ENCODE measurements at regions not wholly inside any gene's neighbourhood (a gene's known extent, or its start where the extent isn't known, plus 50 kb on each side); places are given as distances from the start of the nearest gene placed in this dataset.
A peak's percentile ranks its signal among the peaks of the same experiment; 100 is the strongest.
"Not testable (repeated sequence)": the region's sequence is repeated elsewhere in the genome, so short reads cannot be mapped to it uniquely, and the experiment has no call there.

DNA sequence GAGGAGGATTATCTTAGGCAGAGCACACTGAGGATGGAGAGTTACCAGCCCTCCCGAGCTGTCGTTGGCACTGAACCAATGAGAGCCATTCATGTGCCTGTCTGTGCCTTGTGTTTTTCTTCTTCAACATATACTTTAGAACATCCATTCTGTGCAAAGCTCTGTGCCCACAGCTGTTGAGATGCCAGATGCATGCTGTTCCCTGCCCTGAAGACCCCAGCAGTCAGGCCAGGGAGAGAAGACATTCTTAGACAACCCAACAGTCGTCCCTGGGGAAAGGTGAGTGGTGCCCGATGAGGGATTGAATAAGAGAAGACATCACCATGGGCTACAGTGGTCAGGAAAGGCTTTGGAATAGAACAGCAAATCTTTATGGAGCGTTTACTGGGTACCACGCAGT, 114.1 kb downstream of the NRN1 start:
- Histone ChIP-seq H3K27ac (ENCODE audit: low read depth in 2 of 2, low read length in 2 of 2) (no peak overlapping the region), H3K36me3 (ENCODE audit: control insufficient read depth in 2 of 3, insufficient read depth in 3 of 3, low read length in 3 of 3) (no peaks in the 10 kb centered on the region), H3K9me3 (ENCODE audit: control insufficient read depth in 2 of 3, insufficient read depth in 1 of 3, low read length in 3 of 3) (no peaks in the 10 kb centered on the region), H3K4me3 (ENCODE audit: low read length in 3 of 3) (peak overlapping the region in 1 of 3 donors; percentile 52), H3K9ac (ENCODE audit: low read length in 3 of 3) (no peak overlapping the region), H3K4me1 (ENCODE audit: control insufficient read depth in 2 of 3, insufficient read depth in 2 of 3, low read depth in 1 of 3, low read length in 3 of 3) (no peaks in the 10 kb centered on the region), H3K27me3 (ENCODE audit: control insufficient read depth, insufficient read depth, low read length) (no peaks in the 10 kb centered on the region)
- TF ChIP-seq, protein P1, sequence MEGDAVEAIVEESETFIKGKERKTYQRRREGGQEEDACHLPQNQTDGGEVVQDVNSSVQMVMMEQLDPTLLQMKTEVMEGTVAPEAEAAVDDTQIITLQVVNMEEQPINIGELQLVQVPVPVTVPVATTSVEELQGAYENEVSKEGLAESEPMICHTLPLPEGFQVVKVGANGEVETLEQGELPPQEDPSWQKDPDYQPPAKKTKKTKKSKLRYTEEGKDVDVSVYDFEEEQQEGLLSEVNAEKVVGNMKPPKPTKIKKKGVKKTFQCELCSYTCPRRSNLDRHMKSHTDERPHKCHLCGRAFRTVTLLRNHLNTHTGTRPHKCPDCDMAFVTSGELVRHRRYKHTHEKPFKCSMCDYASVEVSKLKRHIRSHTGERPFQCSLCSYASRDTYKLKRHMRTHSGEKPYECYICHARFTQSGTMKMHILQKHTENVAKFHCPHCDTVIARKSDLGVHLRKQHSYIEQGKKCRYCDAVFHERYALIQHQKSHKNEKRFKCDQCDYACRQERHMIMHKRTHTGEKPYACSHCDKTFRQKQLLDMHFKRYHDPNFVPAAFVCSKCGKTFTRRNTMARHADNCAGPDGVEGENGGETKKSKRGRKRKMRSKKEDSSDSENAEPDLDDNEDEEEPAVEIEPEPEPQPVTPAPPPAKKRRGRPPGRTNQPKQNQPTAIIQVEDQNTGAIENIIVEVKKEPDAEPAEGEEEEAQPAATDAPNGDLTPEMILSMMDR (IDR thresholded peaks at IDR 0.05; ENCODE audit: borderline replicate concordance, extremely low read depth, insufficient read depth): no peak
- no peak for FAIRE-seq
- intact Hi-C loops (cut with DNase I): no loop called here
- DNase-seq: no peak

DNA sequence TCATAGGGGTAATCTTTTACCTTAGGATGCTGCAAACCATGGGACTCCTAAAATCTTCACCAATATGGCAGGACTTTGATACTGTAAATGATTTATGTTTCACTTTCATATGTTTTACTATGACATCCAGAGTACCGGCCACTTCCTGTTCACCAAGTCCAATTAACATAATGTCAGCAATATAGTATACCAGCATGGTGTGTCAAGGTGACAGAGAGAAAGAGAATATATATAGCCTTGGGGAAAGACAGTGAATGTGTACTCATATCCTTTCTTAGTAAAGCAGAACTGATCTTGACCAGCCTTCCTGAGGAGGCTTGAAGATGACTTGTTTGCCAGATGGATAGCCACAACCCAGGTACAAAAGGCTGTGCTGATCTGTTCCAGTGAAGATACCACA, 127.9 kb downstream of the NRN1 start:
- no peak for DNase-seq
- TF ChIP-seq, protein P1 (IDR thresholded peaks at IDR 0.05; ENCODE audit: borderline replicate concordance, extremely low read depth, insufficient read depth): no peak
- intact Hi-C loops (cut with DNase I): no loop called here

DNA sequence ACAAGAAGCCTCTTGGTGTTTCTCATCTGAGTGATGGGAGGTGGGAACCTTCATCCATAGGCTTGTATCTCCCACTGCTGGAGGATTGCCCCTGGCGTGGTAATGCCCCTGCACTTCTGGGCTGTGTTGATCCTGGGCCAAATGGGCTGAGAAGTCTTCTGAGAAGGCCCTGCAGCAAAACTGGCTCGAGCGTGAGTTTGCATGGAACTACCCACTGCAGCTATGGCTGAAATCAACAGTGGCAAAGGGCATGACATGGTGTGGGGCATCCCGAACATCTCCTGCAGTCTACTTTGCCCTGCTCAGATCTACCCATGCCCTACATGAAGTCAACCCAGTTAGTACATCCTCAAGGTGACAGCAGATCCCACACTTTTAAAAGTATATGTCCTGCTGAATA, 130.6 kb downstream of the NRN1 start:
- TF ChIP-seq, protein P1 (IDR thresholded peaks at IDR 0.05; ENCODE audit: borderline replicate concordance, extremely low read depth, insufficient read depth): no peak
- intact Hi-C loops (cut with DNase I): no loop called here
- peaks cover 0 to 11% (median 5%) of the 10 kb centered on the region in 3 donors for H3K9me3 ChIP-seq (ENCODE audit: control insufficient read depth in 2 of 3, insufficient read depth in 1 of 3, low read length in 3 of 3)
- no peak overlapping the region for H3K27ac ChIP-seq (ENCODE audit: low read depth in 2 of 2, low read length in 2 of 2)
- H3K9ac ChIP-seq (ENCODE audit: low read length in 3 of 3): no peak overlapping the region
- H3K27me3 ChIP-seq (ENCODE audit: control insufficient read depth, insufficient read depth, low read length): no peaks in the 10 kb centered on the region
- H3K4me1 ChIP-seq (ENCODE audit: control insufficient read depth in 2 of 3, insufficient read depth in 2 of 3, low read depth in 1 of 3, low read length in 3 of 3): no peaks in the 10 kb centered on the region
- H3K4me3 ChIP-seq (ENCODE audit: low read length in 3 of 3): no peak overlapping the region
- FAIRE-seq (no peak), DNase-seq (no peak)
- H3K36me3 ChIP-seq (ENCODE audit: control insufficient read depth in 2 of 3, insufficient read depth in 3 of 3, low read length in 3 of 3): no peaks in the 10 kb centered on the region

More for the DNA sequence above, 127.9 kb downstream of the NRN1 start:
- H3K9ac ChIP-seq (ENCODE audit: low read length in 3 of 3): no peak overlapping the region
- no peak overlapping the region for H3K27ac ChIP-seq (ENCODE audit: low read depth in 2 of 2, low read length in 2 of 2)
- no peaks in the 10 kb centered on the region for H3K36me3 ChIP-seq (ENCODE audit: control insufficient read depth in 2 of 3, insufficient read depth in 3 of 3, low read length in 3 of 3)
- FAIRE-seq: no peak
- H3K27me3 ChIP-seq (ENCODE audit: control insufficient read depth, insufficient read depth, low read length): no peaks in the 10 kb centered on the region
- H3K4me1 ChIP-seq (ENCODE audit: control insufficient read depth in 2 of 3, insufficient read depth in 2 of 3, low read depth in 1 of 3, low read length in 3 of 3): no peaks in the 10 kb centered on the region
- no peaks in the 10 kb centered on the region for H3K9me3 ChIP-seq (ENCODE audit: control insufficient read depth in 2 of 3, insufficient read depth in 1 of 3, low read length in 3 of 3)
- no peak overlapping the region for H3K4me3 ChIP-seq (ENCODE audit: low read length in 3 of 3)

DNA sequence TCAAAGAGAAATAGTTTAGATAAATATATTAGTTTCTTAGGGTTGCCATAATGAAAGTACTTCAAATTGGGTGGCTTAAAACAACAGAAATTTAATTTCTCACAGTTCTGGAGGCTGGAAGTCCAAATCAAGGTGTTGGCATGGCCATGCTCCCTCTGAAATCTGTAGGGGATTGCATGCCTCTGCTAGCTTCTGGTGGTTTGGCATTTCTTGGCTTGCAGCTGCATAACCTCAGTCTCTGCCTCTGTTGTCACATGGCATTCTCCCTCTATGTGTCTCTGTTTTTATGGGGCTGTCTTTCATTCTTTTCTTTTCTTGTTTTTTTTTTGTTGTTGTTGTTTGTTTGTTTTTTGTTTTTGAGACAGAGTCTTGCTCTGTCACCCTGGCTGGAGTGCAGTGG, 132.7 kb downstream of the NRN1 start:
- H3K27ac ChIP-seq (ENCODE audit: low read depth in 2 of 2, low read length in 2 of 2); intact Hi-C loops (cut with DNase I); H3K36me3 ChIP-seq (ENCODE audit: control insufficient read depth in 2 of 3, insufficient read depth in 3 of 3, low read length in 3 of 3); H3K4me1 ChIP-seq (ENCODE audit: control insufficient read depth in 2 of 3, insufficient read depth in 2 of 3, low read depth in 1 of 3, low read length in 3 of 3); FAIRE-seq; H3K9ac ChIP-seq (ENCODE audit: low read length in 3 of 3); DNase-seq; H3K27me3 ChIP-seq (ENCODE audit: control insufficient read depth, insufficient read depth, low read length); H3K4me3 ChIP-seq (ENCODE audit: low read length in 3 of 3): not testable (repeated sequence)
- H3K9me3 ChIP-seq (ENCODE audit: control insufficient read depth in 2 of 3, insufficient read depth in 1 of 3, low read length in 3 of 3): peaks cover 0 to 16% (median 5%) of the 10 kb centered on the region in 3 donors

Data from kidney (tissue), 13 donors.